PFSK-1 (cell line): ENCODE measurements at regions not wholly inside any gene's neighbourhood (a gene's known extent, or its start where the extent isn't known, plus 50 kb on each side); places are given as distances from the start of the nearest gene placed in this dataset.

Experiments used
- POLR2AphosphoS5 ChIP-seq: IDR thresholded peaks from 2 replicates; pipeline ENCODE4 v1.6.1; 2012; ENCODE audit warnings: low read depth, mild to moderate bottlenecking, control low read depth, low read length, moderate library complexity
- TAF1 ChIP-seq: IDR thresholded peaks from 2 replicates; pipeline ENCODE4 v1.6.1; 2012; ENCODE audit warnings: low read length, control low read depth, borderline replicate concordance; ENCODE audit not compliant: insufficient read depth
- TF ChIP-seq, protein P1 (sequence below), 2 experiments: IDR thresholded peaks; 2 replicates each; pipeline versions ENCODE4 v1.6.1 to v1.8.0; 2011 to 2012; ENCODE audit warnings: low read depth in 2 of 2, low read length in 2 of 2, control low read depth in 1 of 2, inconsistent platforms in 1 of 2, mild to moderate bottlenecking in 1 of 2, moderate library complexity in 1 of 2; ENCODE audit not compliant: insufficient read depth in 1 of 2

DNA sequence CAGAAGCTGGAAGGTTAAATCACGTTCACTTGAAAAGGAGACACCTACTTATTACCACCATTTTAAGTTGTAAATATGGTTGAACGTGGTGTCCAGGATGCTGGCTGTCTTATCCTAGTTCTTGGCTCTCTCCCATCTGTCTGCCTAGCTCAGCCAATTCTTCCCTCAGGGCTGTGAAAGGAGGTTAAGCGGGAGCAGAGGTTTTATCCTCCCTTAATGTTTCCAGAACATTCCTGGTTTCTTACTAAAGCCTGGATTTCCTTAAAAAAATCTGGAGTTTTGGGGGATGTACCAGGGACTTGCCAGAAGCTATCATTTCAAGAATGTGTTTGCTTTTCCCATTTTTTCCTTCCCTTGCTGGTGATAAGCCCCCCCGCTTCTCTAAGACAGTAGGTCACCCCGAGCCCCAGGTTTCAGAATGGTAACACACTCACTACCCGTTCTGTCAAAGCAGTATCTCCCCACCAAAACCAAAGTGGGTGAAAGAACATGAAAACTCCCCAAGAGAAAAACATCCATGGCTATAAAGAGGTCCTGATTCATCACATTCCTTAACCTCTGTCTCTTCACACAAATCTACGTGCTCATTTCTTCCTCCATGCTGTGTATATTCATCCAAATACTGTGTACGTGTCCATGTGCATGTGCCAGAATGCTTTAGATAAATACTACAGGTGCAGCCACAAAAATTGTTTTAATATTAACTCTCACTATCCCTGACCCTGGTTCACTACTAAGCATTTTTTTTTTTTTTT lies 114.7 kb downstream of the MAP3K21 start:
- TF ChIP-seq POLR2AphosphoS5 (no peak), TAF1 (no peak)
- TF ChIP-seq, protein P1, sequence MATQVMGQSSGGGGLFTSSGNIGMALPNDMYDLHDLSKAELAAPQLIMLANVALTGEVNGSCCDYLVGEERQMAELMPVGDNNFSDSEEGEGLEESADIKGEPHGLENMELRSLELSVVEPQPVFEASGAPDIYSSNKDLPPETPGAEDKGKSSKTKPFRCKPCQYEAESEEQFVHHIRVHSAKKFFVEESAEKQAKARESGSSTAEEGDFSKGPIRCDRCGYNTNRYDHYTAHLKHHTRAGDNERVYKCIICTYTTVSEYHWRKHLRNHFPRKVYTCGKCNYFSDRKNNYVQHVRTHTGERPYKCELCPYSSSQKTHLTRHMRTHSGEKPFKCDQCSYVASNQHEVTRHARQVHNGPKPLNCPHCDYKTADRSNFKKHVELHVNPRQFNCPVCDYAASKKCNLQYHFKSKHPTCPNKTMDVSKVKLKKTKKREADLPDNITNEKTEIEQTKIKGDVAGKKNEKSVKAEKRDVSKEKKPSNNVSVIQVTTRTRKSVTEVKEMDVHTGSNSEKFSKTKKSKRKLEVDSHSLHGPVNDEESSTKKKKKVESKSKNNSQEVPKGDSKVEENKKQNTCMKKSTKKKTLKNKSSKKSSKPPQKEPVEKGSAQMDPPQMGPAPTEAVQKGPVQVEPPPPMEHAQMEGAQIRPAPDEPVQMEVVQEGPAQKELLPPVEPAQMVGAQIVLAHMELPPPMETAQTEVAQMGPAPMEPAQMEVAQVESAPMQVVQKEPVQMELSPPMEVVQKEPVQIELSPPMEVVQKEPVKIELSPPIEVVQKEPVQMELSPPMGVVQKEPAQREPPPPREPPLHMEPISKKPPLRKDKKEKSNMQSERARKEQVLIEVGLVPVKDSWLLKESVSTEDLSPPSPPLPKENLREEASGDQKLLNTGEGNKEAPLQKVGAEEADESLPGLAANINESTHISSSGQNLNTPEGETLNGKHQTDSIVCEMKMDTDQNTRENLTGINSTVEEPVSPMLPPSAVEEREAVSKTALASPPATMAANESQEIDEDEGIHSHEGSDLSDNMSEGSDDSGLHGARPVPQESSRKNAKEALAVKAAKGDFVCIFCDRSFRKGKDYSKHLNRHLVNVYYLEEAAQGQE (IDR thresholded peaks at IDR 0.05; ENCODE audit: insufficient read depth in 1 of 2, low read depth in 2 of 2, low read length in 2 of 2) = no peak
